H1 (cell line): ENCODE measurements at regions not wholly inside any gene's neighbourhood (a gene's known extent, or its start where the extent isn't known, plus 50 kb on each side); places are given as distances from the start of the nearest gene placed in this dataset.

Experiments
- ASH2L ChIP-seq: fragments of 200-600, 300-600 bp; sonication (generic); IDR thresholded peaks from one replicate; pipeline ENCODE4 v1.7.1; 2017; ENCODE audit warnings: low read length
- HDAC2 ChIP-seq, 2 experiments: fragments of 300-600 bp in 1 of 2; sonication (generic) in 1 of 2; IDR thresholded peaks; 2 replicates each; pipeline ENCODE4 v1.6.1; 2011 to 2012; ENCODE audit warnings: low read depth in 2 of 2, low read length in 2 of 2, mild to moderate bottlenecking in 2 of 2, moderate library complexity in 2 of 2, borderline replicate concordance in 1 of 2, inconsistent platforms in 1 of 2
- JUN ChIP-seq: IDR thresholded peaks from 2 replicates; pipeline ENCODE4 v1.6.1; 2011; ENCODE audit warnings: low read depth, mild to moderate bottlenecking, improper control_type of control experiment, low read length
- POU5F1 ChIP-seq: IDR thresholded peaks from 2 replicates; pipeline ENCODE4 v1.6.1; 2011; ENCODE audit warnings: low read depth, mild to moderate bottlenecking, low read length, moderate library complexity
- TCF12 ChIP-seq: IDR thresholded peaks from 2 replicates; pipeline ENCODE4 v1.6.1; 2011; ENCODE audit warnings: low read depth, mild to moderate bottlenecking, low read length
- TF ChIP-seq, protein P1 (sequence below): fragments of 300-600 bp; sonication (generic); IDR thresholded peaks from 2 replicates; pipeline ENCODE4 v1.7.1; 2012; ENCODE audit warnings: low read length, moderate library complexity, mild to moderate bottlenecking, inconsistent platforms; ENCODE audit not compliant: insufficient replicate concordance

DNA sequence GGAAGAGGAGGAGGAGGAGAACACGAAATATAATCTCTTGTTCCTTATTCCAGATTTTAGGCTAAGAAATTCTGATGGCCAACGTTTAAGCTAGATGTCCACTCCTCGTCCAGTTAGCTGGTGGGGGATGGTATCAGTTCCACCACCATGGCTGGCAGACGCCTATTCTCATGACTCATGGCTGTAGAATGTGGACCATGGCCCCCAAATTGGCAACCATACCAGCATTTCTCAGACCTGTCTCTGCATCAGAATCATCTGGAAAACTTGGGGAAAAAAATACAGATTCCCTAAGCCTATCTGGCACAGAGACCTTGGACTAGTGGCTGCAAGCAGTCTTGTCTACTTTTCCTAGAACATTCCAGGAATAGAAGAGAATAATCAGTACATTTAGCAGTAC is 267.7 kb upstream of the SIX2 start (continued):
- TF ChIP-seq, protein P1, sequence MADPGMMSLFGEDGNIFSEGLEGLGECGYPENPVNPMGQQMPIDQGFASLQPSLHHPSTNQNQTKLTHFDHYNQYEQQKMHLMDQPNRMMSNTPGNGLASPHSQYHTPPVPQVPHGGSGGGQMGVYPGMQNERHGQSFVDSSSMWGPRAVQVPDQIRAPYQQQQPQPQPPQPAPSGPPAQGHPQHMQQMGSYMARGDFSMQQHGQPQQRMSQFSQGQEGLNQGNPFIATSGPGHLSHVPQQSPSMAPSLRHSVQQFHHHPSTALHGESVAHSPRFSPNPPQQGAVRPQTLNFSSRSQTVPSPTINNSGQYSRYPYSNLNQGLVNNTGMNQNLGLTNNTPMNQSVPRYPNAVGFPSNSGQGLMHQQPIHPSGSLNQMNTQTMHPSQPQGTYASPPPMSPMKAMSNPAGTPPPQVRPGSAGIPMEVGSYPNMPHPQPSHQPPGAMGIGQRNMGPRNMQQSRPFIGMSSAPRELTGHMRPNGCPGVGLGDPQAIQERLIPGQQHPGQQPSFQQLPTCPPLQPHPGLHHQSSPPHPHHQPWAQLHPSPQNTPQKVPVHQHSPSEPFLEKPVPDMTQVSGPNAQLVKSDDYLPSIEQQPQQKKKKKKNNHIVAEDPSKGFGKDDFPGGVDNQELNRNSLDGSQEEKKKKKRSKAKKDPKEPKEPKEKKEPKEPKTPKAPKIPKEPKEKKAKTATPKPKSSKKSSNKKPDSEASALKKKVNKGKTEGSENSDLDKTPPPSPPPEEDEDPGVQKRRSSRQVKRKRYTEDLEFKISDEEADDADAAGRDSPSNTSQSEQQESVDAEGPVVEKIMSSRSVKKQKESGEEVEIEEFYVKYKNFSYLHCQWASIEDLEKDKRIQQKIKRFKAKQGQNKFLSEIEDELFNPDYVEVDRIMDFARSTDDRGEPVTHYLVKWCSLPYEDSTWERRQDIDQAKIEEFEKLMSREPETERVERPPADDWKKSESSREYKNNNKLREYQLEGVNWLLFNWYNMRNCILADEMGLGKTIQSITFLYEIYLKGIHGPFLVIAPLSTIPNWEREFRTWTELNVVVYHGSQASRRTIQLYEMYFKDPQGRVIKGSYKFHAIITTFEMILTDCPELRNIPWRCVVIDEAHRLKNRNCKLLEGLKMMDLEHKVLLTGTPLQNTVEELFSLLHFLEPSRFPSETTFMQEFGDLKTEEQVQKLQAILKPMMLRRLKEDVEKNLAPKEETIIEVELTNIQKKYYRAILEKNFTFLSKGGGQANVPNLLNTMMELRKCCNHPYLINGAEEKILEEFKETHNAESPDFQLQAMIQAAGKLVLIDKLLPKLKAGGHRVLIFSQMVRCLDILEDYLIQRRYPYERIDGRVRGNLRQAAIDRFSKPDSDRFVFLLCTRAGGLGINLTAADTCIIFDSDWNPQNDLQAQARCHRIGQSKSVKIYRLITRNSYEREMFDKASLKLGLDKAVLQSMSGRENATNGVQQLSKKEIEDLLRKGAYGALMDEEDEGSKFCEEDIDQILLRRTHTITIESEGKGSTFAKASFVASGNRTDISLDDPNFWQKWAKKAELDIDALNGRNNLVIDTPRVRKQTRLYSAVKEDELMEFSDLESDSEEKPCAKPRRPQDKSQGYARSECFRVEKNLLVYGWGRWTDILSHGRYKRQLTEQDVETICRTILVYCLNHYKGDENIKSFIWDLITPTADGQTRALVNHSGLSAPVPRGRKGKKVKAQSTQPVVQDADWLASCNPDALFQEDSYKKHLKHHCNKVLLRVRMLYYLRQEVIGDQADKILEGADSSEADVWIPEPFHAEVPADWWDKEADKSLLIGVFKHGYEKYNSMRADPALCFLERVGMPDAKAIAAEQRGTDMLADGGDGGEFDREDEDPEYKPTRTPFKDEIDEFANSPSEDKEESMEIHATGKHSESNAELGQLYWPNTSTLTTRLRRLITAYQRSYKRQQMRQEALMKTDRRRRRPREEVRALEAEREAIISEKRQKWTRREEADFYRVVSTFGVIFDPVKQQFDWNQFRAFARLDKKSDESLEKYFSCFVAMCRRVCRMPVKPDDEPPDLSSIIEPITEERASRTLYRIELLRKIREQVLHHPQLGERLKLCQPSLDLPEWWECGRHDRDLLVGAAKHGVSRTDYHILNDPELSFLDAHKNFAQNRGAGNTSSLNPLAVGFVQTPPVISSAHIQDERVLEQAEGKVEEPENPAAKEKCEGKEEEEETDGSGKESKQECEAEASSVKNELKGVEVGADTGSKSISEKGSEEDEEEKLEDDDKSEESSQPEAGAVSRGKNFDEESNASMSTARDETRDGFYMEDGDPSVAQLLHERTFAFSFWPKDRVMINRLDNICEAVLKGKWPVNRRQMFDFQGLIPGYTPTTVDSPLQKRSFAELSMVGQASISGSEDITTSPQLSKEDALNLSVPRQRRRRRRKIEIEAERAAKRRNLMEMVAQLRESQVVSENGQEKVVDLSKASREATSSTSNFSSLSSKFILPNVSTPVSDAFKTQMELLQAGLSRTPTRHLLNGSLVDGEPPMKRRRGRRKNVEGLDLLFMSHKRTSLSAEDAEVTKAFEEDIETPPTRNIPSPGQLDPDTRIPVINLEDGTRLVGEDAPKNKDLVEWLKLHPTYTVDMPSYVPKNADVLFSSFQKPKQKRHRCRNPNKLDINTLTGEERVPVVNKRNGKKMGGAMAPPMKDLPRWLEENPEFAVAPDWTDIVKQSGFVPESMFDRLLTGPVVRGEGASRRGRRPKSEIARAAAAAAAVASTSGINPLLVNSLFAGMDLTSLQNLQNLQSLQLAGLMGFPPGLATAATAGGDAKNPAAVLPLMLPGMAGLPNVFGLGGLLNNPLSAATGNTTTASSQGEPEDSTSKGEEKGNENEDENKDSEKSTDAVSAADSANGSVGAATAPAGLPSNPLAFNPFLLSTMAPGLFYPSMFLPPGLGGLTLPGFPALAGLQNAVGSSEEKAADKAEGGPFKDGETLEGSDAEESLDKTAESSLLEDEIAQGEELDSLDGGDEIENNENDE: no peak
- no peak for TF ChIP-seq JUN
- TF ChIP-seq POU5F1: no peak
- TF ChIP-seq ASH2L: no peak
- TF ChIP-seq HDAC2 (IDR thresholded peaks at IDR 0.05; ENCODE audit: borderline replicate concordance in 1 of 2, low read depth in 2 of 2, low read length in 2 of 2): no peak
- no peak for TF ChIP-seq TCF12
